ENCODE measurements at regions not wholly inside any gene's neighbourhood (a gene's known extent, or its start where the extent isn't known, plus 50 kb on each side); places are given as distances from the start of the nearest gene placed in this dataset.

GRCh38 chr5:5575461-5575860, 153.0 kb downstream of the ICE1 start:
- intact Hi-C loops (cut with micrococcal nuclease), result no loop called here
- no peak overlapping the region for H3K27ac Mint-ChIP-seq
- no peaks in the 10 kb centered on the region for H3K36me3 Mint-ChIP-seq (ENCODE audit: low read depth)
- no peaks in the 10 kb centered on the region for H3K9me3 Mint-ChIP-seq
- H3K4me1 Mint-ChIP-seq (ENCODE audit: low read depth), result no peaks in the 10 kb centered on the region
- H3K27me3 Mint-ChIP-seq (ENCODE audit: low read depth), result peaks cover 17% of the 10 kb centered on the region
- CTCF ChIA-PET, result no interaction called here
- H3K4me3 Mint-ChIP-seq, result no peak overlapping the region
- DNase-seq, result no peak

- Mint-ChIP-seq H3K4me1 (ENCODE audit: low read depth) (no peaks in the 10 kb centered on the region), H3K9me3 (no peaks in the 10 kb centered on the region), H3K27me3 (ENCODE audit: low read depth) (peaks cover 17% of the 10 kb centered on the region), H3K27ac (no peak overlapping the region), H3K4me3 (no peak overlapping the region), H3K36me3 (ENCODE audit: low read depth) (no peaks in the 10 kb centered on the region)
- CTCF ChIA-PET, result no interaction called here
- intact Hi-C loops (cut with micrococcal nuclease), result no loop called here
- no peak for DNase-seq
Measured at GRCh38 chr5:5573798-5574380, 151.4 kb downstream of the ICE1 start.

- Mint-ChIP-seq H3K9me3 (no peaks in the 10 kb centered on the region), H3K27ac (no peak overlapping the region), H3K27me3 (ENCODE audit: low read depth) (peaks cover 17% of the 10 kb centered on the region), H3K4me1 (ENCODE audit: low read depth) (no peaks in the 10 kb centered on the region), H3K36me3 (ENCODE audit: low read depth) (no peaks in the 10 kb centered on the region), H3K4me3 (no peak overlapping the region)
- intact Hi-C loops (cut with micrococcal nuclease), result no loop called here
- CTCF ChIA-PET, result no interaction called here
- no peak for DNase-seq
Measured at GRCh38 chr5:5572976-5573797, 150.7 kb downstream of the ICE1 start.

GRCh38 chr5:5572010-5572865, 149.8 kb downstream of the ICE1 start:
- H3K36me3 Mint-ChIP-seq (ENCODE audit: low read depth), result no peaks in the 10 kb centered on the region
- intact Hi-C loops (cut with micrococcal nuclease), result no loop called here
- CTCF ChIA-PET, result no interaction called here
- no peaks in the 10 kb centered on the region for H3K4me1 Mint-ChIP-seq (ENCODE audit: low read depth)
- no peaks in the 10 kb centered on the region for H3K9me3 Mint-ChIP-seq
- DNase-seq, result no peak
- peaks cover 13% of the 10 kb centered on the region for H3K27me3 Mint-ChIP-seq (ENCODE audit: low read depth)
- H3K27ac Mint-ChIP-seq, result no peak overlapping the region
- no peak overlapping the region for H3K4me3 Mint-ChIP-seq

- CTCF ChIA-PET, result no interaction called here
- Mint-ChIP-seq H3K4me1 (ENCODE audit: low read depth) (no peaks in the 10 kb centered on the region), H3K36me3 (ENCODE audit: low read depth) (no peaks in the 10 kb centered on the region), H3K4me3 (no peak overlapping the region), H3K9me3 (no peaks in the 10 kb centered on the region), H3K27me3 (ENCODE audit: low read depth) (peaks cover 6% of the 10 kb centered on the region), H3K27ac (no peak overlapping the region)
- intact Hi-C loops (cut with micrococcal nuclease), result no loop called here
- DNase-seq, result no peak
Measured at GRCh38 chr5:5570646-5571045, 148.2 kb downstream of the ICE1 start.

GRCh38 chr5:5564898-5565297, 142.4 kb downstream of the ICE1 start:
- Mint-ChIP-seq H3K27me3 (ENCODE audit: low read depth) (peaks cover 18% of the 10 kb centered on the region), H3K4me3 (no peak overlapping the region), H3K27ac (no peak overlapping the region), H3K4me1 (ENCODE audit: low read depth) (no peaks in the 10 kb centered on the region), H3K9me3 (no peaks in the 10 kb centered on the region), H3K36me3 (ENCODE audit: low read depth) (no peaks in the 10 kb centered on the region)
- no peak for DNase-seq
- CTCF ChIA-PET, result no interaction called here
- intact Hi-C loops (cut with micrococcal nuclease), result no loop called here

- Mint-ChIP-seq H3K27ac (no peak overlapping the region), H3K27me3 (ENCODE audit: low read depth) (peaks cover 24% of the 10 kb centered on the region), H3K4me3 (no peak overlapping the region), H3K9me3 (no peaks in the 10 kb centered on the region), H3K36me3 (ENCODE audit: low read depth) (no peaks in the 10 kb centered on the region), H3K4me1 (ENCODE audit: low read depth) (no peaks in the 10 kb centered on the region)
- DNase-seq, result no peak
- intact Hi-C loops (cut with micrococcal nuclease), result no loop called here
- CTCF ChIA-PET, result no interaction called here
Measured at GRCh38 chr5:5560016-5560415, 137.5 kb downstream of the ICE1 start.

GRCh38 chr5:5558638-5559527, 136.4 kb downstream of the ICE1 start:
- H3K4me3 Mint-ChIP-seq, result no peak overlapping the region
- CTCF ChIA-PET, result no interaction called here
- no peaks in the 10 kb centered on the region for H3K36me3 Mint-ChIP-seq (ENCODE audit: low read depth)
- no peak overlapping the region for H3K27ac Mint-ChIP-seq
- H3K27me3 Mint-ChIP-seq (ENCODE audit: low read depth), result peaks cover 22% of the 10 kb centered on the region
- intact Hi-C loops (cut with micrococcal nuclease), result no loop called here
- no peak for DNase-seq
- H3K9me3 Mint-ChIP-seq, result no peaks in the 10 kb centered on the region
- no peaks in the 10 kb centered on the region for H3K4me1 Mint-ChIP-seq (ENCODE audit: low read depth)

- H3K27me3 Mint-ChIP-seq (ENCODE audit: low read depth), result peaks cover 22% of the 10 kb centered on the region
- no peak overlapping the region for H3K4me3 Mint-ChIP-seq
- CTCF ChIA-PET, result no interaction called here
- H3K4me1 Mint-ChIP-seq (ENCODE audit: low read depth), result no peaks in the 10 kb centered on the region
- H3K27ac Mint-ChIP-seq, result no peak overlapping the region
- intact Hi-C loops (cut with micrococcal nuclease), result no loop called here
- DNase-seq, result no peak
- H3K9me3 Mint-ChIP-seq, result no peaks in the 10 kb centered on the region
- H3K36me3 Mint-ChIP-seq (ENCODE audit: low read depth), result no peaks in the 10 kb centered on the region
Measured at GRCh38 chr5:5558102-5558501, 135.6 kb downstream of the ICE1 start.

GRCh38 chr5:5551499-5551898, 129.0 kb downstream of the ICE1 start:
- DNase-seq, result no peak
- H3K4me1 Mint-ChIP-seq (ENCODE audit: low read depth), result no peaks in the 10 kb centered on the region
- H3K36me3 Mint-ChIP-seq (ENCODE audit: low read depth), result no peaks in the 10 kb centered on the region
- H3K4me3 Mint-ChIP-seq, result no peak overlapping the region
- CTCF ChIA-PET, result no interaction called here
- intact Hi-C loops (cut with micrococcal nuclease), result no loop called here
- peaks cover 12% of the 10 kb centered on the region for H3K27me3 Mint-ChIP-seq (ENCODE audit: low read depth)
- H3K27ac Mint-ChIP-seq, result no peak overlapping the region
- no peaks in the 10 kb centered on the region for H3K9me3 Mint-ChIP-seq

- CTCF ChIA-PET, result no interaction called here
- Mint-ChIP-seq H3K4me3 (no peak overlapping the region), H3K27ac (no peak overlapping the region), H3K9me3 (no peaks in the 10 kb centered on the region), H3K27me3 (ENCODE audit: low read depth) (peaks cover 21% of the 10 kb centered on the region), H3K4me1 (ENCODE audit: low read depth) (no peaks in the 10 kb centered on the region), H3K36me3 (ENCODE audit: low read depth) (no peaks in the 10 kb centered on the region)
- intact Hi-C loops (cut with micrococcal nuclease), result no loop called here
- no peak for DNase-seq
Measured at GRCh38 chr5:5546408-5546807, 123.9 kb downstream of the ICE1 start.

- DNase-seq, result no peak
- no peaks in the 10 kb centered on the region for H3K9me3 Mint-ChIP-seq
- intact Hi-C loops (cut with micrococcal nuclease), result no loop called here
- no peak overlapping the region for H3K27ac Mint-ChIP-seq
- H3K36me3 Mint-ChIP-seq (ENCODE audit: low read depth), result no peaks in the 10 kb centered on the region
- H3K27me3 Mint-ChIP-seq (ENCODE audit: low read depth), result peaks cover 18% of the 10 kb centered on the region
- H3K4me1 Mint-ChIP-seq (ENCODE audit: low read depth), result no peaks in the 10 kb centered on the region
- no peak overlapping the region for H3K4me3 Mint-ChIP-seq
- CTCF ChIA-PET, result interaction anchor here (0.7 kb wide), 1 partner anchor 335 kb away, joined by 3 read pairs; no protein-coding TSS in a partner anchor
Measured at GRCh38 chr5:5544094-5544663, 121.7 kb downstream of the ICE1 start.
